GM19025 (cell line): ENCODE measurements at regions not wholly inside any gene's neighbourhood (a gene's known extent, or its start where the extent isn't known, plus 50 kb on each side); places are given as distances from the start of the nearest gene placed in this dataset.

Experiments used
- ATAC-seq: cut with Tn5 transposase; IDR thresholded peaks from one replicate; pipeline ENCODE4 v1.9.1; 2021; ENCODE audit warnings: mild to moderate bottlenecking, low read depth, moderate library complexity; ENCODE audit not compliant: unreplicated experiment

DNA sequence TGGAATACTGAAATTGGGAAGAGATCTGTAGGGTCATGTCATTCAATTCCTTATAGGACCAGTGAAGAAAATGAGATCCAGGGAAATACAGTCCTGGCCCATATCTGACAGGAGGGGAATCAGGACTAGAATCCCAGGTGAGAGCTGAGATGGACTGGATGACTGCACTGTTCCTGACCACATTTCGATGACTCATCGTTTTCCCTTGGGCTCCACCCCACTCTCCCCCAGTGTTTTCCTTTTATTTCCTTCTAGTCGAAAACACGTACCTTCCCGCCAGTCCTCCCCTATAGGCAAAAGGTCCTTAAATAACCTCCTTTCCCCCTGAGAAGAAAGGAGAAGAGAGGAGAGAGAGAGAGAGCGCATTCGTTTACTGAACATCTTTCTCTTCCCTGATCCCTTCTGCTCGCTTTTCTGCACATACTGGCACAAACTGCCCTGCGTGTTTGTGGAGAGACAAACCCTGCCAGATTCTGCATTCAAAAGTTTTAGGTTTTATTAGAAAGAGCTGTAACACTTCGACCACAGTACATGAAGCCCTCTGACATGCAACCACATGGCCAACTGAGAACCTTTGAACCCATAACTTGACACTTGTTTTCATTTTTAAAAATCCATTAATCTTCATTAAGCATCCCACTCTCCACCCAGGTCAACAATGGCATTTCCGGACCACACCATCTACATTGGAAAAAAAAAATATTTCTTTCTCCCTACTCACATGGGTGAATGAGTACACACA, 565.7 kb downstream of the METTL15 start:
- ATAC-seq, result no peak

DNA sequence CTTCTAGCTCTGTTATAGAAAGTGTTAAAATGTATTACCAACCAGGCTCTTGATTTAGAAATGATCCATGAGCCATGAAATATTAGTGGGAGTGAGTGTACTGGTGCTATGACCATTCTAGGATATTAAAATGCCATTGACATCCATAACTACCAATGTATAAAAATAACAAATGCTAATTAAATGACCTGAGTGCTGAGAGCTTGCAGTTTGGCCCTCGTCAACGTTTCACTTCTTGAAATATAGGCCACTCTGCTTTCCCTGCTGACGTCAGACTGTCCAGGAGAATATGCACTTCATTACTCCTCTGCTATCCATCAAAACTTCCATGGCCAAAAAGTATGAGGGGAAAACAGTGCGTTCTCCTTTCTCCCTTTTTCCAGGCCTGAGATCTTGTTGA, 563.1 kb downstream of the METTL15 start:
- no peak for ATAC-seq

DNA sequence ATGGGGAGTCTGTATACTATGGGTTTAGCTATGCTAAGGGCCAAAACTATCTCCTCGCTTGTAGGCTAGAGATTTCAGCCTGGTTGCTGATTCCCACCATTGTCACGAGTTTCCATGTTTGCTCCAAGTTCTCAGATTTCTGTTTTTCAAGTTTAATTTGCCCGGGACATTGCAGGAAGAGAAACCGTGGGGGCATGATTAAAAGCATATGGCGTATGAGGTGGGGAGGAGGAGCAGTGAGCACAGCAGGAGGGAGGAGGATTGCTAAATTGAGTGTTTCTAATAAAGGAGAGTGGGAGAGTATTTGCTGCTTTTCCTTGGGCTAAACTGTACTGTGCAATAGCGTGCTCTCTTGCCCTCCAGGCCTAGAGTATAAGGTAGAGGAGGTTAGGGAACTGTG, 558.4 kb downstream of the METTL15 start:
- ATAC-seq, result no peak

DNA sequence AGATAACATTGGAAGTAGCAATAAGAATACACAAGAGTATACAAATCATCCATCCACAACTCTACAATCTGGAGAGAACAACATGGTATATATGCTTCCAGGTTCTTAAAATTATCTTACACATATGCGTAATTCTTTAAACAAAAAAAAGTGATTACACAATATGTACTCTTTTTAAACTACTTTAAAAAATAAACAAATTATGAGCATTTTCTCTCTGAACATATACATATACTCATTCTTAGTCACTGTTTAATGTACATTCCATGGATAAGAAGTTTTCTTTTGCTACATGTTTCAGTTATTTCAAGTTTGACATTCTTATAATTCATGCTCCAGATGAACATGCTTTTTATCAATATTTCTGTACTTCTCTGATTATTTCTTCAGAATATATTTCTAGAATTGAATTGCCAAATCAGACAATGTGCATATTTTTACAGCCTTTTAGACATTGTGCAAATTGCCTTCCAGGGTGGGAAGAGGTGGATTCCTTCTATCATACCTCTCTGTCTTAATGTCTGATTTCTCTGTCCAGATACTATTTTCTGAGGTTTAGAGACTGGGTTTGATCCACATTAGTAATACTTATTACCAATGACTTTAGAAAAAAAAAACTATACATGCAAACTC, 551.6 kb downstream of the METTL15 start:
- ATAC-seq, result no peak

DNA sequence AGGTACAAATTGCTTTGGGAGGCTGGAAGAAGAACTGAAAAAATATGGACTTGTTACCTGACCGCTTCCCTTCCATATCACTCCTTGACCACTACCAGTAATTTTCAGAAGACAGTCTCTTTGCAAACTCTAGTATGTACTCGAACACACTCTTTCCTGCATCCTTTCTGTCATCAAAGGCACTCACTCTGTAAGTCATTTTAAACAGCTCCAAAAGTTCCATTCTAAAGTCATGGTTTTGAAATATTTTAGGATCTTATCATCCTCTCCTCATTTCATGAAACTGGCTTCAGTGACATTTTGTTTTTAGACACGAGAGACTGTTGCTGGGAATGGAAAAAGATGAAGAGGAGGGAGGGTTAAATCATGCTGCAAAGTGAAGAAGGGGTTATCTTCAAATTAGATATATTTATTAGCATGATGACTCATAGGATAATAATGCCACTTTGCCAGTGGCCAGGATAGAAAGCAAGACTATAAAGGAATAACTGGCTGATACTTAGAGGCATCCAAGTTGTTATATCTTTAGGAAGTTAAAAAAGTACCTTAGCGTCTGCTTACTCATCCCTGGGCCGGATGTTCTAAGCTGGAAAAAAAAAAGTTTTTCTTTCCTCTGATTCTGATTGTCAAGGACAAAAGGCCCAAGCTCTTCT, 549.3 kb downstream of the METTL15 start:
- no peak for ATAC-seq

DNA sequence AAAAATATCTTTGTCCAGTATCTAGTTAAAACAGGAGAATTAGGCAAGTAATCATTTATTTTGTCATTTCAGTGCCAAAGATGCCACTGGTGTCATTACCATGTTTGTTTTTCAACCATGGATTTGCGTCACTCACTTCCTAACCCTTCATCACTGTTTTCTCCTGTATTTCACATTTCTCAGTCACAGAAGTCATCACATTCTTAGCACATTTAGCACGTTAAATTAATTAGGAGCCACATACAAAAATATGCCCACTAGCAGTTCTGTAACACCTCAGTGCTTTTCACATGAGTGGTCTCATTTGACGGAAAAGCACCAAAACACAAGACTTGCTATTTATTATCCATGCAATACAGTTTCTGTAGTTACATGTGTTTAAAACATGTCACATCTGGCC, 546.0 kb downstream of the METTL15 start:
- no peak for ATAC-seq

DNA sequence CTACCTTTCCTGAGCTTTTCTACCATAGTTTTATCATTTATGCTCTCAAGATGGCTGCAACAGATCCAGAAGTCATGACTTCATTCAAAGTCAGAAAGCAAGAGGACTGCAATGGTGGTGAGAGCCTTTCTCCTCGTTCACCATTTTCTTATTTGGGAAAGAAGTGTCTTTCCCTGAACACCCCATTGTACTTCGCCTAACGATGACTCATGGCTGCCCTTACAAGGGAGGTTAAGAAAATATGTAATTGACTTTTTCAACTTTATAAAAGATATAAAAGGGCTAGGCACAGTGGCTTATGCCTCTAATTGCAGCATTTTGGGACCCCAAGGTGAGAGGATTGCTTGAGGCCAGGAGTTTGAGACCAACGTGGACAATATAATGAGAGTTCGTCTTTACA, 541.7 kb downstream of the METTL15 start:
- ATAC-seq, result no peak

DNA sequence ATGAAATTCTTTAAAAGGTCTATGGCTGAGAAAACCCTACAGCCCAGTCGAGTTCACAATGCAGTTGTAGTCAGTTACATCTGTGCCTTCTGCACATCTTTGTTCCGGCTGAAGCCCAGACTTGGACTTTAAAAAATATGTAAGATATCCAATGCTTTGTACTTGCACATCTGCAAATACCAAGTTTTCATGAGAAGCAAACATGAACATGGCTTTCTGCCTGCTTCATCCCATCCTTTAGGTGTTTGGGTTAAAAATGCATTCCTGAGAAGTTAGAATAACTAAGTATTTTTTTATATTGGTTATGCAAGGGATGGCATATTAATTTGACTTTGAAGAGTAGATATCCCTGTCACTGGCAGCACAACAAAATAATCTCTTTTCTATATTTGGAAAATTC, 528.4 kb downstream of the METTL15 start:
- ATAC-seq, result no peak

DNA sequence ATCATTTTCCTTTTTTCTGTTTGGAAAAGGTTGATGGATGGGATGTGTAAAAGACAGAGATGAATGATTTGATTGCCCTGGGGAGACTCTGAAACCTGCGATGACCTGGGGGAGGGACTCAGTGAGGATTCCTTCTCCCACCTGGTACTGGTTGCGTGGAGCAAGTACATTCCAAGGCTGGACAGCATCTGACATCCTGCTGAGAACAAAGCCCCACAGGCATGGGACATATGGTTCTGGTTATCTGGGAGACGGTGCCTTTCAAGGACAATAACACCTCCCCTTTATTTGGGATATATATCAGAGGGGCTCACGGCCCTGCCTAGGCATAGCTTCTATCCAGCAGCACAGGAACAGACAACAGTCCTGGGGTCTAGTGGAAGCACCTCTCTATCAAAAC, 527.8 kb downstream of the METTL15 start:
- no peak for ATAC-seq

DNA sequence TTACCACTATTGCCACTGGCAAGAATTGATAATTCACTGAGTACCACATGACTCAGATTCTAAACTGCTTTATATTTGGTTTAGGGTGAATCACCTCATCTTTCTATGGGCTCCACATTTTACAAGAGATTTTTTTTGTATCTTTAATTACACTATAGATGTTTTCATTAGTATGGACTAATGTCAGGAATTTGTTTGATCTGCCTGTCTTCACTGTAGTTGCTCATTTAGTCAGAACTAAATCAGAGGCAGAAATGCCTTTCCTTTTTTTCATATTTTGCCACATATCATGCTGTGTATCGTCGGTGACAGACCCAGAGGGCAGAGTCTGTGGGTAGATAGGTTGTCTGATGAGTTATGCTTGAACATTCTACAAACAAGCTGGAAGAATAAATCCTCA, 524.1 kb downstream of the METTL15 start:
- ATAC-seq, result no peak

DNA sequence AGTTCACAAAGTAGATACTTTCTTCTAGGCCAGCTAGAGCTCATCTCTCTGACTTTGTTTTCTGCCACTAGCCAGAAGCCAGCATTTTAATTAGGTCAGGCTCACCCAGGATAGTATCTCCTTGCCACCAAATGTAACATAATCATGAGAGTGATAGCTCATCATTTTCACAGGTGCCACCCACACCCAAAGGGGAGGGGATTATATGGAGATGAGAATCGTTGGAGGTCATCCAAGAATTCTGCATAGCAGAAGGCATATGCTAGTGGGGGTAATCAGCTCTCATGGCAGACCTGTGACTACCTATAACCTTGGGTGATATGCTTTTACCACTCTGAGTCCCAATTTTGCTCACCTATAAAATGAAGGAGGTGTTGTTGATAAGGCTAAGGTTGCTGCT, 523.0 kb downstream of the METTL15 start:
- no peak for ATAC-seq

DNA sequence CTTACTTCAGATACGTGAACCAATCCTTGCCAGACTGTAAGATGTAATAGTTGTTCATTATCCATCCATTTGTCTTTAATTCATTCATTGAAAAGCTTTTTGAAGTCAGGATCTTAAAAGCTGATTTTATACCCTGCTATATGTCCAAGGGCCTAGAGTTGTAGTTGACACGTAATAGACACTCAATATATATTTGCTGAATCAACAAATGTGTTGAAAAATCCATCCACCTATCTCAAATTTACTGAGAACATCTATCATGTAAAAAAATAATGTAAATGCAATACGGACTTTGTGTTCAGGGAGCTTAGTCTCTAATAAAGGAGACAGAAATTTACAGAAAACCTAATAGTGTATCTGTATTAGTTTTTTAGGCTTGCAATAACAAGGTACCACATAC, 521.0 kb downstream of the METTL15 start:
- ATAC-seq, result no peak

DNA sequence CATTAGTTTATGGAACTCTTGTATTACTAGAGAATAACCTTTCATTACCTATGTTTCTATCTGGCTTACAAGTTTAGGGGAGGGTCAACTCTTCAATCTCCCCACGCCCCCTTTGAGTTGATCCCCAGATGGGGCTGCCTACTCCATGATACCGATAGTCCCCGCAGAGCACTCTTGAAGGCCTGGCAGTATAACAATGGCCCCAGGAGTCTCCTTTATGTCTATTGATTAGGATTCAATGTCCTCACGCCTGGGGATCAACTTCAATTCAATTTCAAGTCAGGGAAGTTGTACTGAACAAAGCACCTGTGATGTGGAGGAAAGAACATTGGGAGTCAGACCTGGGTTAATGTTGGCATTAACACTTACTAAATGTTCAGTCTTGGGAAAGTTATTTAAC, 520.2 kb downstream of the METTL15 start:
- no peak for ATAC-seq

DNA sequence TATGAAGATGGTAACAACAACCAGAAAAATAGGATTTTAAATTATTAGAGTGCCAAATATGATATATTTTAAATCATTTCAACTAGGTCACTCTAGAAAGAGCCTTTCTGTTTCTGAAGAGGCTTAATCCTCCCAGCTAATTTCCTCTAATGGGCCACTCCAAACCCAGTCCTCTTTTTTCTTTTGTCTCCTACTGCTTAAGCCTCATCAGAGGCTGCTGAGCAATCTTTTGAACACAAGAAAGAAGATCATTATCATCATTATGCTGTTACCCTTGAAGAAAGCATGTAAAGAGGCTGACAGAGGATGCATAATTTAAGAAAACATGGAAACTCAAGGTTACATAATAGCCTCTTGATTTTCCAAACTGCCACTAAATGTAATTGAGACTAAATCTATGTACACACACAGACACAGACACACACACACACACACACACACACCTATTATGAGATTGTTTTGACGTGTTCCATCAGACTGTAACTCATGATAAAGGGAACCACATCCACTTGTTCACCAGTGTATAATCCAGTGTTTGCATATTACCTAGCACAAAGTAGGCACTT, 519.6 kb downstream of the METTL15 start:
- ATAC-seq, result no peak

DNA sequence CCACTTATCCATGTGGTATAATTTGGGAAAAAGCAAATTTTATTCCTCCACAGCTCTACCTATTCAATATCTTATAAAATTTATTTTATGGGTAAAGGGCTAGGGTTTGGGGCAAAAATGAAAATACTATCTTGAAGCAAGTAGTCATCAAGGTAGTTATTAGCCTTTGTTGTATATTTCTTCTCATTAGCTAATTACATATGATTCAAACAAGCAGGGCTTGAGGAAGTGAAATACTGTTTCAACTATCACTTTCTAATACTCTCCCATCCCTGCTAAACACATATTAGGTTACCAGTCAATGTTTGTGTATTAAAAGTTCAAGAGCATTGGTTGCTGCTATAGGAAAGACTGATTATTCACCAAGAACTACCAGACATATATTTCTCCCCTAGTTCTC, 517.3 kb downstream of the METTL15 start:
- no peak for ATAC-seq

DNA sequence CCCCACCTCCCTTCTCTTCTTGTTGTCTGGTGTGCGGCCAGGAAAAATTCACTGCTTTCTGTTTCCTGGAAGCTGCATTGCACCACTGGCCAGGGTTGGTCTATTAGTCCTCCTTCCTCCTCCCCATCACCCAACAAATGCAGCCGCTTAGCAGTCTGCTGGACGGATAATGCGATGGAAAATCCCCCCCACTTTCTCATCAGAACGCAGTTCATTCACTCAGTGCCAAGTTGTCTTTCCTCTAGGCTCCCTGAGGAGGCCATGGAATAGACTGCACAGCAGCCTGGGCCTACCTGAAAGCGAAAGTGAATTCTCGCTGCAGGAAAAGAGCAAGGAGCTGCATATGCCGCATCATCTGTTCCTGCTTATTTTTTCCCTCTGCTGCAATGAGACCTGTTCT, 513.6 kb downstream of the METTL15 start:
- ATAC-seq, result no peak

DNA sequence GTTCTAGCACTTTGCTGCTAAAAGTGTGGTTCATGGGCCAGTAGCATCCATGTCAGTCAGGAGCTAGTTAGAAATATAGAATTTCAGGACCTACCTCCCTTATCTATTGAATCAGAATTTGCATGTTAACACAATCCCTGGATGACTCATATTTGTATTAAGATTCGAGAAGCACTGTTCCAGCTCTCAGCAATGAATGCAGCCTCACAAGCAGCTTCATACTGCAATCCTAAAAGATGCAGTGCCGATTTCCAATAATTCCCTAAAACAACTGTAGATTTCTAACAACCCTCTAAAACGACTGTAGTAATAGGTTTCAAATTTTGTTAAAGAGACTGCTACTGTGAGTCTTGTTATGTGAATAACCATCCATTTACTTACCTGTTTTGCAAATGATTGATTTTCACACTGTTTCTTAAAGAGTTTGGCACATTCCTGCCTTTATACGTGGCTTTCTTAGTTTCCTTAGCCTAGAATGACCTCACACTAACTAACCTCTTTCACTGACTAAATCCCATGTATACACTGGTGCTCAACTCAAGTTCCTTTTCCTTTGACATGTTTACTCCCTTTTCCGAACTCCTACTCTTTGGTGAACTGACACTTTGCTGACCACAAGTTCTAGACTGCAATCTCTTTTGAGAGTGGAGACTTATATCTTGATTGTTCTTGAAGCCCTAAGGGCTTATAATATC, 511.8 kb downstream of the METTL15 start:
- no peak for ATAC-seq

DNA sequence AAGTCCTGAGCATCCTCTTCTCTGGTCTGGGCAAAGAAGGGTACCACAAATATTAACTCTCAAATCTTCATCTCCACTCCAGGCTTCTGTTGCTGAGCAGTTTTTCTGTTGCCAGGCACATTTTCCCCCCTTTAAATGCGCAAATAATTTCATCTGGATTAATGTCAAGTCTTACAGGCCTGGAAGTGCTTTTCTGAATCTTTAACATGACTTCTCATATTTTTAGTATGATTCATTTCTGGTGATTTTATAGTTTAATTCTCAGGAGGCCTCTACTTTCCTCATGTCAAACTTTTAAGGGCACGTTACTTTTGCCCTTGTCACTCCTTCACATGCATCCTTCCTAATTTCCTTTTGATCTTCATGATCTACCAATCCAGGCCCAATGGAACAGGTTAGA, 510.2 kb downstream of the METTL15 start:
- no peak for ATAC-seq

DNA sequence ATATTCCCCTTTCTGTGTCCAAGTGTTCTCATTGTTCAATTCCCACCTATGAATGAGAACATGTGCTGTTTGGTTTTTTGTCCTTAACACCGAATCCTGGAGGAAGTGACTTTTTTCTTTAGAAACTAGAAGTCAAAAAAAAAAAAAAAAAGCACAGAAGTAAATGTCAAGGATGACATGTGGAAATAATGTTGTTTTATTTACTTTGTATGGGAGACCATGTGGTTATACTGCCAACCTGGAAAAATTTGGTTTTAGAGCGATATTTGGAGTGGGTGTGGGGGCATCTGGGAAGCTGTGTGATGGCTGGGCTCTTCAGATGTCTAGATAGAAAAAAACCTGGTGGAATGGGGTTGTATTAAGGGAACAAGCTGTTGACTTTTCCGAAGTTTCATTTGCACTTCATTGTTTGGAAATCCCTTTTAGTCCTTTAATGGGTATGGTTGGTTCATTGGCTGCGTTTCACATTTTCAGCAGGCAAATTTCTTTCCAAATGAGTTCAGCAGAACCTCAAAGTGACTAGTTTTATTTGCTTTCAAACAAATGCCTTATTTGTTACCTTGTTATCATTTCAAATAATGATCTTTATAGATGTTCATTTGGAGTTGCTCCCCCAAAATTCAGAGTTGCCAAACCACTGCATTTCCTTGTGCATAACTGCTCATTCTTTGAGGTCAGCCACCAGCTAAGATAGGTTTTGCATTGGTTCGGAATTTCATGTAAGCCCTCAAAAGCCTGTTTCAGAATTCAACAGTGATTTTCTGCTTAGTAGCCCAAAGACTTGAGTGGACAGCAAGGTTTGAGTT, 508.2 kb downstream of the METTL15 start:
- ATAC-seq, result no peak

DNA sequence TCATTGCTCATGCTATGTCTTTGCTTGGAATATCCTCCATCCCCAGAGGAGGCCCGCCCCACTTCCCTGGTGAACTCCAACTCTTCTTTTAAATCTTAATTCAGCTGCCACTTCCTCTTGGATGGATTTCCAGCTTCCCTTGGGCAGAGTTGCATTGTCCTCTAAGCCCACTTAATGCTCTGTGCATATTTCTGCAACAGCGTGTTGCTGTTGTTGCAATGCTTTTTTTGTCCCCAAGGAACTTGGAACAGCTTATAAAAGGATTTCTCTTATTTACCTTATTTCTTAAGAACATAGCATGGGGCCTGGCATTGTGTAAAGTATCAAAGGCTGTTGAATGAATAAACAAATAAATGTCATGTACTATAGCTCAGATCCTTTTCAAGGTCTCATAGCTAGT, 507.4 kb downstream of the METTL15 start:
- no peak for ATAC-seq
